ENCODE measurements at regions not wholly inside any gene's neighbourhood (a gene's known extent, or its start where the extent isn't known, plus 50 kb on each side); places are given as distances from the start of the nearest gene placed in this dataset.
"Not testable (repeated sequence)": the region's sequence is repeated elsewhere in the genome, so short reads cannot be mapped to it uniquely, and the experiment has no call there.

DNA sequence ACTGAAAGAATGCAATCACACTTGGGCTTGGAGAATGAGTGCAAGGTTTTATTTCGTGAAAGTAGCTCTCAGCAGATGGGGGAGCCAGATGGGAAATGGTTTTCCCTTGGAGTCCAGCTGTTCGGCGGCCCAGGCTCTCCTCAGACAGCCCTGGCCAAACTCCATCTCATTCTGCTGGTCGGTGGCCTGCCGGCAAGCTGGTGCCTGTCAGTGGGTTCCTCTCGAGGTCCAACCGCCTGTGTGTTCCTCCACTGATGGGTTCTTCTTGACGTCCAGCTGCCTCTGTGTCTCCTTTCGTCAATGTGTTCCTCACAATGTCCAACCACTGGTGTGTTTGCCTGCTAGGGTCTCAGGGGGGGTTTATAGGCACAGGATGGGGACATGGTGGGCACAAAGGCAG, 80.3 kb downstream of the POU3F4 start:
- no peaks in the 10 kb centered on the region for H3K36me3 ChIP-seq
- no peak overlapping the region for H3K27ac ChIP-seq
- H3K9me3 ChIP-seq: no peaks in the 10 kb centered on the region
- in situ Hi-C loops (cut with MboI; ENCODE audit: low pct_ligation_motif_present in 1 of 4, low pct_unique_long_range_greater_than_20kb in 1 of 4, low sequenced_read_pairs in 3 of 4): no loop called here
- WGBS, 2 donors (ENCODE audit: low coverage in 1 of 2): 72% methylated on average over 9 of the region's 9 CpGs; no CpG with 5 or more reads in 1 of the 2 donors
- no peak for DNase-seq
- H3K27me3 ChIP-seq: no peaks in the 10 kb centered on the region
- intact Hi-C loops (cut with DNase I; ENCODE audit: low total_unique reads): no loop called here
- no peaks in the 10 kb centered on the region for H3K4me1 ChIP-seq
- TF ChIP-seq EP300 (IDR thresholded peaks at IDR 0.05; ENCODE audit: low read depth): no peak
- TF ChIP-seq, protein P1, sequence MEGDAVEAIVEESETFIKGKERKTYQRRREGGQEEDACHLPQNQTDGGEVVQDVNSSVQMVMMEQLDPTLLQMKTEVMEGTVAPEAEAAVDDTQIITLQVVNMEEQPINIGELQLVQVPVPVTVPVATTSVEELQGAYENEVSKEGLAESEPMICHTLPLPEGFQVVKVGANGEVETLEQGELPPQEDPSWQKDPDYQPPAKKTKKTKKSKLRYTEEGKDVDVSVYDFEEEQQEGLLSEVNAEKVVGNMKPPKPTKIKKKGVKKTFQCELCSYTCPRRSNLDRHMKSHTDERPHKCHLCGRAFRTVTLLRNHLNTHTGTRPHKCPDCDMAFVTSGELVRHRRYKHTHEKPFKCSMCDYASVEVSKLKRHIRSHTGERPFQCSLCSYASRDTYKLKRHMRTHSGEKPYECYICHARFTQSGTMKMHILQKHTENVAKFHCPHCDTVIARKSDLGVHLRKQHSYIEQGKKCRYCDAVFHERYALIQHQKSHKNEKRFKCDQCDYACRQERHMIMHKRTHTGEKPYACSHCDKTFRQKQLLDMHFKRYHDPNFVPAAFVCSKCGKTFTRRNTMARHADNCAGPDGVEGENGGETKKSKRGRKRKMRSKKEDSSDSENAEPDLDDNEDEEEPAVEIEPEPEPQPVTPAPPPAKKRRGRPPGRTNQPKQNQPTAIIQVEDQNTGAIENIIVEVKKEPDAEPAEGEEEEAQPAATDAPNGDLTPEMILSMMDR (IDR thresholded peaks at IDR 0.05): no peak
- TF ChIP-seq POLR2AphosphoS5 (IDR thresholded peaks at IDR 0.05): no peak
- TF ChIP-seq POLR2A (IDR thresholded peaks at IDR 0.05): no peak
- no peak overlapping the region for H3K4me3 ChIP-seq

DNA sequence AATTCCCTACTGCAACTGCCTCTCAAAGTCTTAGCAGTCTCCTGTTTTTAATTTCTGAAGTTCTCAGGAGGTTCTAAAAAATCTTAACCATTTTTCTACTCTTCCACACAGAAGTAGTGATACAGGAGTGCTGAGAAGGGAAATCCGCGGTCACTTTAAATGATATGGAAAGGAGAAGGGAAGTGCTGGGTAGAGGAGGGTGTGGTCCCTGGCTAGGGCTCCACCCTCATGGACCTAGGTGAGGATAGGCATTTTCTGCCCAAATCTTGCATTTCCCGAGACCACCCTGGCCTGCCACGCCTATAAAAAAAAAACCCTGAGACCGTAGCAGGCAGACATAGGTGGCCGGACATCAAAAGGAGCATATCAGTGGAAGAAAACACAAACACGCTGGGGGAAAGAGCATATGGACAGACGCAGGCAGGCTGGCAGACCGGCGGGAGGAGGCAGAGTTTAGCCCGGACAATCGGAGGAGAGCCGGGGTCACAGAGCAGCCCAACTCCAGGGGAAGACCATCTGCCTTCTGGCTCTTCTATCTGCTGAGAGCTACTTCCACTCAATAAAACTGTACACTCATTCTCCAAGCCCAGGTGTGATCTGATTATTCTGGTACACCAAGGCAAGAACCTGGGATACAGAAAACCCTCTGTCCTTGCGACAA, 85.7 kb downstream of the POU3F4 start:
- Histone ChIP-seq H3K36me3 (no peaks in the 10 kb centered on the region), H3K27ac (no peak overlapping the region), H3K27me3 (no peaks in the 10 kb centered on the region), H3K4me3 (no peak overlapping the region), H3K9me3 (no peaks in the 10 kb centered on the region), H3K4me1 (no peaks in the 10 kb centered on the region)
- WGBS, 2 donors (ENCODE audit: low coverage in 1 of 2): 71 to 80% methylated on average over 5 to 14 of the region's 14 CpGs
- TF ChIP-seq EP300 (IDR thresholded peaks at IDR 0.05; ENCODE audit: low read depth) (no peak), POLR2AphosphoS5 (IDR thresholded peaks at IDR 0.05) (no peak), POLR2A (IDR thresholded peaks at IDR 0.05) (no peak)
- TF ChIP-seq, protein P1 (IDR thresholded peaks at IDR 0.05): no peak
- DNase-seq: no peak
- in situ Hi-C loops (cut with MboI; ENCODE audit: low pct_ligation_motif_present in 1 of 4, low pct_unique_long_range_greater_than_20kb in 1 of 4, low sequenced_read_pairs in 3 of 4): no loop called here
- intact Hi-C loops (cut with DNase I; ENCODE audit: low total_unique reads): no loop called here

DNA sequence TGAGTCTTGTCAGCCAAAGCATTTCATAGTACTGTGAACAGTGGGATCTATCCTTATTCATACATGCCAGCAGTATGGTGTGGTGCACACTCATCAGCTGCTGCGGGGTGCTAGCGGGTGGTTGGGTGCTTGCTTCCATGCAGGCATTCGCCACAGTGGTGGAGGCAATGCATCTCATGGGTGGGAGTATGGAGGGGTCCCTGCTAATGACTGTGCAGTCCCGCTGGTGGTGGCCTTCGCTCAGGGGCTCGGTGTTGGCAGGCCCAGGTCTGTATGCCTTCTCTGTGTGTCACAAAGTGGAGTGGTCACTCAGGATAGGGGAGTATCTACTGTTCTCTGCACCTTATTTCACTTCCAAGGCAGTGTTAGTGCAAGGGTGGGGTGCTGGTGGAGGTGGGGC, 122.6 kb downstream of the POU3F4 start:
- WGBS, 2 donors (ENCODE audit: low coverage in 1 of 2): 82% methylated on average over 6 of the region's 6 CpGs; no CpG with 5 or more reads in 1 of the 2 donors
- DNase-seq: no peak
- in situ Hi-C loops (cut with MboI; ENCODE audit: low pct_ligation_motif_present in 1 of 4, low pct_unique_long_range_greater_than_20kb in 1 of 4, low sequenced_read_pairs in 3 of 4) (no loop called here), intact Hi-C loops (cut with DNase I; ENCODE audit: low total_unique reads) (loop anchor here (5.0 kb wide), 1 partner anchor 158 kb away; no protein-coding TSS in a partner anchor)
- Histone ChIP-seq H3K9me3 (no peaks in the 10 kb centered on the region), H3K4me1 (no peaks in the 10 kb centered on the region), H3K27me3 (no peaks in the 10 kb centered on the region), H3K36me3 (no peaks in the 10 kb centered on the region), H3K4me3 (no peak overlapping the region), H3K27ac (no peak overlapping the region)
- no peak for TF ChIP-seq POLR2AphosphoS5 (IDR thresholded peaks at IDR 0.05)
- TF ChIP-seq EP300 (IDR thresholded peaks at IDR 0.05; ENCODE audit: low read depth): no peak
- TF ChIP-seq, protein P1 (IDR thresholded peaks at IDR 0.05): no peak
- no peak for TF ChIP-seq POLR2A (IDR thresholded peaks at IDR 0.05)

DNA sequence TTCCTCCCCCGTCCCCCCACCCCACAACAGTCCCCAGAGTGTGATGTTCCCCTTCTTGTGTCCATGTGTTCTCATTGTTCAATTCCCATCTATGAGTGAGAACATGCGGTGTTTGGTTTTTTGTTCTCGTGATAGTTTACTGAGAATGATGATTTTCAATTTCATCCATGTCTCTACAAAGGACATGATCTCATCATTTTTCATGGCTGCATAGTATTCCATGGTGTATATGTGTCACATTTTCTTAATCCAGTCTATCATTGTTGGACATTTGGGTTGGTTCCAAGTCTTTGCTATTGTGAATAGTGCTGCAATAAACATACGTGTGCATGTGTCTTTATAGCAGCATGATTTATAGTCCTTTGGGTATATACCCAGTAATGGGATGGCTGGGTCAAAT, 141.6 kb downstream of the POU3F4 start:
- 80 to 86% methylated on average over 2 to 4 of the region's 4 CpGs for whole genome bisulfite sequencing, 2 donors (ENCODE audit: low coverage in 1 of 2)
- H3K36me3 ChIP-seq; H3K9me3 ChIP-seq; DNase-seq; intact Hi-C loops (cut with DNase I; ENCODE audit: low total_unique reads); in situ Hi-C loops (cut with MboI; ENCODE audit: low pct_ligation_motif_present in 1 of 4, low pct_unique_long_range_greater_than_20kb in 1 of 4, low sequenced_read_pairs in 3 of 4); H3K27me3 ChIP-seq; H3K4me3 ChIP-seq; H3K27ac ChIP-seq; H3K4me1 ChIP-seq: not testable (repeated sequence)

- intact Hi-C loops (cut with DNase I; ENCODE audit: low total_unique reads) (no loop called here), in situ Hi-C loops (cut with MboI; ENCODE audit: low pct_ligation_motif_present in 1 of 4, low pct_unique_long_range_greater_than_20kb in 1 of 4, low sequenced_read_pairs in 3 of 4) (no loop called here)
- H3K27ac ChIP-seq: no peak overlapping the region
Measured at GRCh38 chrX:83658731-83659130, 150.6 kb downstream of the POU3F4 start.

More at GRCh38 chrX:83658731-83659130, 150.6 kb downstream of the POU3F4 start:
- H3K9me3 ChIP-seq: no peaks in the 10 kb centered on the region
- TF ChIP-seq EP300 (IDR thresholded peaks at IDR 0.05; ENCODE audit: low read depth) (no peak), POLR2A (IDR thresholded peaks at IDR 0.05) (no peak), POLR2AphosphoS5 (IDR thresholded peaks at IDR 0.05) (no peak)
- TF ChIP-seq, protein P1 (IDR thresholded peaks at IDR 0.05): no peak
- 84% methylated on average over 3 of the region's 3 CpGs; no CpG with 5 or more reads in 1 of the 2 donors for WGBS, 2 donors (ENCODE audit: low coverage in 1 of 2)
- DNase-seq: no peak
- no peak overlapping the region for H3K4me3 ChIP-seq
- H3K4me1 ChIP-seq: no peaks in the 10 kb centered on the region
- H3K36me3 ChIP-seq: no peaks in the 10 kb centered on the region
- no peaks in the 10 kb centered on the region for H3K27me3 ChIP-seq
